ENCODE measurements at regions not wholly inside any gene's neighbourhood (a gene's known extent, or its start where the extent isn't known, plus 50 kb on each side); places are given as distances from the start of the nearest gene placed in this dataset.
"Not testable (repeated sequence)": the region's sequence is repeated elsewhere in the genome, so short reads cannot be mapped to it uniquely, and the experiment has no call there.

GRCh38 chr5:25448646-25449045 is 803.9 kb upstream of the CDH10 start:
- no peak for DNase-seq

GRCh38 chr5:25448190-25448621 is 803.4 kb upstream of the CDH10 start:
- no peak for DNase-seq

GRCh38 chr5:25446061-25446420 is 801.3 kb upstream of the CDH10 start:
- DNase-seq, result not testable (repeated sequence)

- DNase-seq, result not testable (repeated sequence)
Measured at GRCh38 chr5:25445381-25446060, 800.7 kb upstream of the CDH10 start.

- no peak for DNase-seq
Measured at GRCh38 chr5:25444697-25445096, 799.9 kb upstream of the CDH10 start.

- DNase-seq, result no peak
Measured at GRCh38 chr5:25441810-25442209, 797.0 kb upstream of the CDH10 start.

- DNase-seq, result no peak
Measured at GRCh38 chr5:25439025-25439424, 794.2 kb upstream of the CDH10 start.

GRCh38 chr5:25438375-25438774 is 793.6 kb upstream of the CDH10 start:
- DNase-seq, result not testable (repeated sequence)

- no peak for DNase-seq
Measured at GRCh38 chr5:25436452-25436851, 791.7 kb upstream of the CDH10 start.

- DNase-seq, result no peak
Measured at GRCh38 chr5:25435882-25436281, 791.1 kb upstream of the CDH10 start.

- DNase-seq, result no peak
Measured at GRCh38 chr5:25427240-25427639, 782.5 kb upstream of the CDH10 start.

GRCh38 chr5:25423271-25423670 is 778.5 kb upstream of the CDH10 start:
- DNase-seq, result no peak

- DNase-seq, result no peak
Measured at GRCh38 chr5:25419684-25420083, 774.9 kb upstream of the CDH10 start.

- no peak for DNase-seq
Measured at GRCh38 chr5:25418978-25419377, 774.2 kb upstream of the CDH10 start.

- no peak for DNase-seq
Measured at GRCh38 chr5:25418319-25418859, 773.6 kb upstream of the CDH10 start.

GRCh38 chr5:25416960-25417359 is 772.2 kb upstream of the CDH10 start:
- no peak for DNase-seq

GRCh38 chr5:25415970-25416369 is 771.2 kb upstream of the CDH10 start:
- DNase-seq, result no peak

- no peak for DNase-seq
Measured at GRCh38 chr5:25414742-25415141, 770.0 kb upstream of the CDH10 start.

GRCh38 chr5:25412116-25412661 is 767.4 kb upstream of the CDH10 start:
- no peak for DNase-seq

GRCh38 chr5:25407365-25407764 is 762.6 kb upstream of the CDH10 start:
- DNase-seq, result not testable (repeated sequence)

- DNase-seq, result no peak
Measured at GRCh38 chr5:25405850-25406249, 761.1 kb upstream of the CDH10 start.

- DNase-seq, result no peak
Measured at GRCh38 chr5:25399878-25400480, 755.2 kb upstream of the CDH10 start.

- no peak for DNase-seq
Measured at GRCh38 chr5:25393957-25394356, 749.2 kb upstream of the CDH10 start.

- DNase-seq, result no peak
Measured at GRCh38 chr5:25393256-25393655, 748.5 kb upstream of the CDH10 start.
